Uterus (tissue), 3 donors: ENCODE measurements at regions not wholly inside any gene's neighbourhood (a gene's known extent, or its start where the extent isn't known, plus 50 kb on each side); places are given as distances from the start of the nearest gene placed in this dataset.

Experiments used
- DNase-seq, 2 donors: peaks; one replicate each; pipeline ENCODE4 v3.0.0-alpha.2; 2019 to 2020
- H3K27ac ChIP-seq, 2 donors: fragments of 200-600 bp; sonication (generic); 1 replicate in 1 of 2; 2 replicates in 1 of 2; pipeline ENCODE4 v1.5.1; 2016 to 2018
- H3K27me3 ChIP-seq, 2 donors: fragments of 200-600 bp; sonication (generic); one replicate each; pipeline ENCODE4 v1.5.1; 2018 to 2019; ENCODE audit warnings: control low read depth in 1 of 2
- H3K36me3 ChIP-seq, 2 donors: fragments of 200-600 bp; sonication (generic); one replicate each; pipeline ENCODE4 v1.5.1; 2019; ENCODE audit warnings: control low read depth in 1 of 2
- H3K4me1 ChIP-seq, 2 donors: fragments of 200-600 bp; sonication (generic); one replicate each; pipeline ENCODE4 v1.5.1; 2018 to 2019; ENCODE audit warnings: control low read depth in 1 of 2
- H3K4me3 ChIP-seq, 2 donors: fragments of 200-600 bp; sonication (generic); 1 replicate in 1 of 2; 2 replicates in 1 of 2; pipeline ENCODE4 v1.5.1; 2018 to 2019; ENCODE audit warnings: mild to moderate bottlenecking in 1 of 2
- H3K9me3 ChIP-seq, 2 donors: fragments of 200-600 bp; sonication (generic); one replicate each; pipeline ENCODE4 v1.5.1; 2019; ENCODE audit warnings: control low read depth in 1 of 2
- CTCF ChIP-seq, 4 experiments: fragments of 200-600 bp in 2 of 4; fragments of 450-650 bp in 2 of 4; sonication (generic) in 2 of 4; IDR thresholded peaks; one replicate each; pipeline ENCODE4 v1.5.1; 2016 to 2019; ENCODE audit warnings: antibody characterized with exemption in 4 of 4, mild to moderate bottlenecking in 2 of 4, moderate library complexity in 1 of 4
- POLR2A ChIP-seq, 2 donors: fragments of 450-650 bp; IDR thresholded peaks; one replicate each; pipeline ENCODE4 v1.6.1; 2016; ENCODE audit warnings: antibody characterized with exemption in 2 of 2, mild to moderate bottlenecking in 1 of 2, moderate library complexity in 1 of 2
- intact Hi-C: fragments of 100-400 bp; cut with DNase I; formaldehyde crosslinking; loops from one replicate; pipeline ENCODE4 v1.15.1; 2023; ENCODE audit warnings: low total_unique reads
- donor health status: DM: yes; HTN: yes; CAD: no.

DNA sequence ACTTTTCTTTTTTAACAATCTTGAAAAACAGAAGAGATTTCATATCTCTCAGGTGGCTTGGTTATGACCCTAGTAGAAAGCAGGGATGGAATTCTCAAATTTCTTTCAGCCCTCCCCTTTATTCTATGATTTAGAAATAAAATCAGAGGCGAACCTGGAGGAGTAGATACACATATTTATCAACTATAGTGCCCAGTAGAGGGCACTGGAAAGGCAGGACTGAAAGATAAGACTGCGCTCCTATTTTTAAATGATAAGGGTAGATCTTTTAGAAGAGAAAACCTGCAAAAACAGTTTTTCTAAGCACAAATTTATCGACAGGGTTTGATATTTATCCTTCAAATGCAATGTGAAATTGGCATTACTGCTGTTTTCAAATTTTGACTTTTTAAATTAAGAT, 1296.6 kb downstream of the EPHA7 start:
- intact Hi-C loops = no loop called here
- Histone ChIP-seq H3K27me3 (no peaks in the 10 kb centered on the region), H3K27ac (no peak overlapping the region), H3K4me1 (no peaks in the 10 kb centered on the region), H3K9me3 (no peaks in the 10 kb centered on the region), H3K36me3 (no peaks in the 10 kb centered on the region), H3K4me3 (no peak overlapping the region)
- DNase-seq = no peak
- TF ChIP-seq CTCF (IDR thresholded peaks at IDR 0.05) (no peak), POLR2A (IDR thresholded peaks at IDR 0.05) (no peak)

DNA sequence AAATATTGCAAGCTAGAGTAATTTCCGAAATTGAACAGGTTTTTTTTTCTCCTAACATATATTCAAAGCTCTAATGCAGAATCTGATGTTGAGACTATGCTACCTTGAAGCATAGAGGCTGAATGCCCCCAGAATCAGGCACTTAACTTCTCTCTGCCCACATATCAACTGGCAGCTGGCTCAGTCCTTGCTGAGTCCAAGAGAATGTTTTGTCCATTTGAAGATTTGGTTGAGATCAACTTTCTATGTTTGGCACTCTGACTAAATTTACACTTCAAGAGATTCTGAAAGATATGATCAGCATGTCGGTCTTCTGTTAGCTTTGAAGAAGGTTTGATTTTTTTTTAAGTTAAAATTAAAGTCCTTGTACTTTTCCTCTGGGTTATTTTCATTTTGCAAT, 1298.1 kb downstream of the EPHA7 start:
- Histone ChIP-seq H3K9me3 (no peaks in the 10 kb centered on the region), H3K4me3 (no peak overlapping the region), H3K27ac (no peak overlapping the region), H3K36me3 (no peaks in the 10 kb centered on the region), H3K27me3 (no peaks in the 10 kb centered on the region), H3K4me1 (no peaks in the 10 kb centered on the region)
- no peak for DNase-seq
- TF ChIP-seq POLR2A (IDR thresholded peaks at IDR 0.05) = no peak
- TF ChIP-seq CTCF (IDR thresholded peaks at IDR 0.05) = no peak
- intact Hi-C loops = no loop called here

GRCh38 chr6:92117800-92118199, 1301.6 kb downstream of the EPHA7 start:
- Histone ChIP-seq H3K36me3 (no peaks in the 10 kb centered on the region), H3K9me3 (no peaks in the 10 kb centered on the region), H3K27me3 (no peaks in the 10 kb centered on the region), H3K4me3 (no peak overlapping the region), H3K4me1 (no peaks in the 10 kb centered on the region), H3K27ac (no peak overlapping the region)
- no peak for DNase-seq
- no peak for TF ChIP-seq CTCF (IDR thresholded peaks at IDR 0.05)
- intact Hi-C loops = no loop called here

DNA sequence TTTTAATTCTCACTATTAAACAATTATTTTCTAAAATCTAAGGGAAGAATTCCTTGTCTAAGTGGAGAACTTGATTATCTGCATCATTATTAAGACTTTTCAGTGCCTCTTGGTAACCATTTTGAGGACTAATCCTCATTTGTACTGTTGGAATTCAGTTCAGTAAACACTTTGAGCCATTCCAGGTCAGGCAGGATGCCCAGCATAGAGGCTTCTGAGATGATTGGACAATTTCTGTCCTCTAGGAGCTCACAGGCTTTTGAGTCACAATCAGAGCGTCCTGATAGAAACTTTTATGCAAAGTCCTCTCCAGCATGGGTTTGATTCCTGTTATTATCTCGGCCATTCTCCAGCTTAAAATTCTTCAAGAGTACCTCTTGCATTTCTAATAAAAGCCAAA, 1304.6 kb downstream of the EPHA7 start:
- no peaks in the 10 kb centered on the region for H3K36me3 ChIP-seq
- intact Hi-C loops = no loop called here
- H3K4me3 ChIP-seq = no peak overlapping the region
- DNase-seq = no peak
- TF ChIP-seq POLR2A (IDR thresholded peaks at IDR 0.05) = no peak
- TF ChIP-seq CTCF (IDR thresholded peaks at IDR 0.05) = no peak
- no peaks in the 10 kb centered on the region for H3K27me3 ChIP-seq
- H3K4me1 ChIP-seq = no peaks in the 10 kb centered on the region
- no peaks in the 10 kb centered on the region for H3K9me3 ChIP-seq
- H3K27ac ChIP-seq = no peak overlapping the region

DNA sequence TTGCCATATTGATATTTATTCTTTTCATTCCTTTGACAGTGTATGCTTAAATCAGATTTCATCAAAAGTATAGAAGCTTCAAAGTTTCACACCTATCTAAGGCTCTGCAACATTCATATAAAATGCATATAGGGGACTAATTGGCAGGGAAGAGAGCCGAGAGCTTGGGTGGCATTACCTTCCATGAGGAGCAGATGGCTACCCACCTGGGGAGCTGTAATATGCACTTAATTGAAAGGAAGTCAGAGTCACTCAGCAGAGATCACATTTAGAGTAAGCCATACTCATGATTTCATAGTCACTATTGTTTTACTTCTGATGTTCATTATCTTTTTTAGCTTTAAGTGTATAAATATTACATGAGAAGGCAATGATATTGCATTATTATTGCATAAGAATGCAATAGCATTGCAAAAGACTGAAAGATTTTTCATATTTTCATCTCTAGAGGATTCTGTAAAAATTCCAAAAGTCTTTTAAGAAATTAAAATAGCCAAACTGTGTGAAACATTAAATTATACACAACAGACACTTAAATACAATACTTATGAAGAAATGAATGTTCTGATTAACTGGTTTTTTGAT, 1305.2 kb downstream of the EPHA7 start:
- no peak for DNase-seq
- intact Hi-C loops = no loop called here
- Histone ChIP-seq H3K36me3 (no peaks in the 10 kb centered on the region), H3K9me3 (no peaks in the 10 kb centered on the region), H3K4me1 (no peaks in the 10 kb centered on the region), H3K4me3 (no peak overlapping the region), H3K27ac (no peak overlapping the region), H3K27me3 (no peaks in the 10 kb centered on the region)
- TF ChIP-seq CTCF (IDR thresholded peaks at IDR 0.05) (no peak), POLR2A (IDR thresholded peaks at IDR 0.05) (no peak)
